GM12864 (cell line): ENCODE measurements at regions not wholly inside any gene's neighbourhood (a gene's known extent, or its start where the extent isn't known, plus 50 kb on each side); places are given as distances from the start of the nearest gene placed in this dataset.
A peak's percentile ranks its signal among the peaks of the same experiment; 100 is the strongest.

Experiments
- DNase-seq: peaks from one replicate; pipeline ENCODE4 v3.0.0-alpha.2; 2011; ENCODE audit warnings: low read depth
- H3K4me3 ChIP-seq: 2 replicates; pipeline ENCODE4 v1.5.1; 2011; ENCODE audit warnings: mild to moderate bottlenecking, low read depth, low read length, control low read depth
- TF ChIP-seq, protein P1 (sequence below): IDR thresholded peaks from 2 replicates; pipeline ENCODE4 v1.5.1; 2011; ENCODE audit warnings: low read depth, mild to moderate bottlenecking, moderate library complexity, low read length, control low read depth, inconsistent platforms; ENCODE audit errors: missing control alignments

DNA sequence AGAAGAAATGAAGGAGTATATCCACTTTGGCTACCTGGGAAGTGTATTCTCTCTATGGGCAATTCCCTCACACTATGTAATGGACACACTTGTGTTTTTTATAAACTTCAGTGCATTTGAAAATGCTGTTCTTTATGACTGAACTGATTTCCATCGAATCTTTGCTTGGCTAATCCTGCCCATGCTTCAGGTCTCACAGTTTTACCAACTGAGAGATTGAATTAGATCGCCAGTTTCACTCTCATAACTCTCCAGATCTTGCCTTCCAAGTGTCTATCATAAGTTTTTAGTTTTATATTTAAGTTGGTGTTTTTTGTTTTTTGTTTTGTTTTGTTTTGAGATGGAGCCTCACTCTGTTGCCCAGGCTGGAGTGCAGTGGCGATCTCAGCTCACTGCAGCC is 73.5 kb upstream of the MBNL1 start:
- H3K4me3 ChIP-seq: no peak overlapping the region
- no peak for DNase-seq
- TF ChIP-seq, protein P1, sequence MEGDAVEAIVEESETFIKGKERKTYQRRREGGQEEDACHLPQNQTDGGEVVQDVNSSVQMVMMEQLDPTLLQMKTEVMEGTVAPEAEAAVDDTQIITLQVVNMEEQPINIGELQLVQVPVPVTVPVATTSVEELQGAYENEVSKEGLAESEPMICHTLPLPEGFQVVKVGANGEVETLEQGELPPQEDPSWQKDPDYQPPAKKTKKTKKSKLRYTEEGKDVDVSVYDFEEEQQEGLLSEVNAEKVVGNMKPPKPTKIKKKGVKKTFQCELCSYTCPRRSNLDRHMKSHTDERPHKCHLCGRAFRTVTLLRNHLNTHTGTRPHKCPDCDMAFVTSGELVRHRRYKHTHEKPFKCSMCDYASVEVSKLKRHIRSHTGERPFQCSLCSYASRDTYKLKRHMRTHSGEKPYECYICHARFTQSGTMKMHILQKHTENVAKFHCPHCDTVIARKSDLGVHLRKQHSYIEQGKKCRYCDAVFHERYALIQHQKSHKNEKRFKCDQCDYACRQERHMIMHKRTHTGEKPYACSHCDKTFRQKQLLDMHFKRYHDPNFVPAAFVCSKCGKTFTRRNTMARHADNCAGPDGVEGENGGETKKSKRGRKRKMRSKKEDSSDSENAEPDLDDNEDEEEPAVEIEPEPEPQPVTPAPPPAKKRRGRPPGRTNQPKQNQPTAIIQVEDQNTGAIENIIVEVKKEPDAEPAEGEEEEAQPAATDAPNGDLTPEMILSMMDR: no peak

GRCh38 chr3:152196782-152197181 is 71.9 kb upstream of the MBNL1 start:
- no peak overlapping the region; the same call in 1 of the 2 replicates for H3K4me3 ChIP-seq
- TF ChIP-seq, protein P1: no peak
- DNase-seq: no peak

GRCh38 chr3:152197451-152197850 is 71.3 kb upstream of the MBNL1 start:
- peak overlapping the region; percentile 12; the same call in 1 of the 2 replicates for H3K4me3 ChIP-seq
- DNase-seq: no peak
- TF ChIP-seq, protein P1: no peak

DNA sequence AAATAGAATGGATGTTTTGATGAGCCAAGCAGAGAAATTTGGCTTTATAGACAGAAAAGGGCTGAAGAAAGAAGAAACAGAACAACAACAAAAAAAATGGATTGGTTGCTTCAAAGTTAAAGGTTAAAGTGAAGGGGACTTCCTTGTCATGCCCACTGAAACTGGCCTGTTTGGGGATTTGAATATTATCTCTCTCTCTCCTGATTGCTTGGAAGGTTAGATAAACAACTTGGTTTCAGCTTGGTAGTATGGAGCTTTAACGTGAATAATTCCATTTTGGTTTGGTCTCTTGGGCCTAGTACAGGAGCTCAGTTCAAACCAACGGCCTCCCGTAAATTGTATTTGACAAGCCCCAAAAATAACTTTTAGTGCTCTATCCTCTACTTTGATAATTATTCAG is 70.8 kb upstream of the MBNL1 start:
- TF ChIP-seq, protein P1: no peak
- peak overlapping the region; percentile 14; the same call in 1 of the 2 replicates for H3K4me3 ChIP-seq
- no peak for DNase-seq

DNA sequence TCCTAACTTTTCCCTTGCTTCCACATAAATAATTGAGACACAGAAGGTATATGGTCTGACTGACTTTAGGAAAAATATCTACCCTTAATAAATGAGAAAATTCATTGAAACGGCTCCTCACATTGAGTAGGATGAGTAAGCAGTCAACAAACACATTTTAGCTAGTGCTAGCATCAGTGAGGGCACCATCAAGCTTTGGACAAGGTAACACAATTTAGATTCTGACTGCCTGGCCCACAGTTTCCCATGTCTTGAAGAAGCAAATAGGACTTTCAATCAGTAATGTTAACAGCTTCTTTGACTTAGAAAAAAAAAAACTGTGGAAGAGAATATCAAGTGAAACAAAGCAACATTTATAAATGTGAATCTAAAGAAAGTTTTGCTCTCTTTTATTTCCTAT is 70.1 kb upstream of the MBNL1 start:
- no peak overlapping the region for H3K4me3 ChIP-seq
- no peak for DNase-seq
- TF ChIP-seq, protein P1: no peak

DNA sequence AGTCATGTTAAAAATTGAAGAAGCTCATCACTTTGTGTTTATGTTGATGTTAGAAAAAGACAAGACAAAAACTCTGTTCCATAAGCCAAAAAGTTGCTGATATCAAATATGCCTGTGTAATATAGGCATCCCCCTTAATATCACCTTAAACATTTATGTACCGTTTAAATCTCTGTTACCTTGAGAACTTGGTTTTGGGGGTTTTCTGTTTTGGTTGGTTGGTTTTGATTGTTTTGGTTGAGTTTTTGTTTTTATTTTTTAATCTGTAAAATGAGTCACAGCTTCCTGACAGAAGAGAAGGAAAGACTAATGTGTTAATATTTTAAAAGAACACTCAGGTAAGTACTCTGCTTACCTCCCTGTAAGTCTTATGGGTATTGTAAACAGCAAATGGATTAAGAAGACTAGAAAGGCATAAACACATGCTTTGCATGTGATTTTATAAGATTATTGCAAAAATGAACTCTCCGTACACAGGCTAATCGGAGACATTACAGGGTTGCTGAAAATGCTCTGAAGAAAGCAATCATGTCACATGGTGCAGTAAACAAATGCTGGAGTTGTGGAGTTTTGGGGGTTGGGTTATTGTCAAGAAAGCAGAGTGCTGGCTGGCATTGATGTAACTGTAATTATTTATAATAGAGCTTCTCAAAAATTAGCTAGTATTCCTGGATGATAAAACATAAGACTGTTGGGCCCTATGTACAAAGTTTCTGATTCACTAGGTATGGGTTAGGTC is 69.5 kb upstream of the MBNL1 start:
- peak overlapping the region; percentile 15; the same call in 1 of the 2 replicates for H3K4me3 ChIP-seq
- TF ChIP-seq, protein P1: no peak
- no peak for DNase-seq
